CD4-positive, alpha-beta memory T cell (primary cell): ENCODE measurements at regions not wholly inside any gene's neighbourhood (a gene's known extent, or its start where the extent isn't known, plus 50 kb on each side); places are given as distances from the start of the nearest gene placed in this dataset.

Experiments used
- CTCF ChIA-PET: fragments of 350-600 bp; sonication (Branson Sonifier 250); formaldehyde crosslinking; loops from one replicate; lab custom pipeline; 2021; ENCODE audit warnings: inconsistent platforms; ENCODE audit not compliant: partially characterized antibody; lab: Charles Lee
- POLR2A ChIA-PET: fragments of 350-600 bp; sonication (Branson Sonifier 250); formaldehyde crosslinking; loops from one replicate; lab custom pipeline; 2021; ENCODE audit not compliant: partially characterized antibody; lab: Charles Lee
- DNase-seq, 5 donors: peaks; one replicate each; pipeline versions ENCODE4 v3.0.0 to v3.0.0-alpha.2; 2020 to 2022; ENCODE audit warnings: mixed read lengths in 1 of 5
- H3K27ac ChIP-seq: one replicate; pipeline ENCODE4 v1.7.0; 2013; ENCODE audit warnings: low read depth, low read length
- H3K27me3 ChIP-seq: 2 replicates; pipeline ENCODE4 v1.7.0; 2013; ENCODE audit warnings: mild to moderate bottlenecking, low read length, moderate library complexity; ENCODE audit not compliant: insufficient read depth
- H3K36me3 ChIP-seq: 2 replicates; pipeline ENCODE4 v1.7.0; 2013; ENCODE audit warnings: mild to moderate bottlenecking, low read length, moderate library complexity; ENCODE audit not compliant: insufficient read depth
- H3K4me1 ChIP-seq: 2 replicates; pipeline ENCODE4 v1.7.0; 2013; ENCODE audit warnings: mild to moderate bottlenecking, low read length, moderate library complexity; ENCODE audit not compliant: insufficient read depth
- H3K4me3 ChIP-seq, 2 donors: one replicate each; pipeline ENCODE4 v1.7.0; 2013; ENCODE audit warnings: low read length in 2 of 2, mild to moderate bottlenecking in 1 of 2
- H3K9me3 ChIP-seq, 2 donors: one replicate each; pipeline ENCODE4 v1.7.0; 2013; ENCODE audit warnings: low read length in 2 of 2, control low read depth in 1 of 2; ENCODE audit not compliant: control insufficient read depth in 1 of 2
- H3K27ac Mint-ChIP-seq, 7 donors: one replicate each; pipeline ENCODE4 v1.8.0; 2020 to 2021; ENCODE audit warnings: mixed read lengths in 7 of 7, mild to moderate bottlenecking in 6 of 7, inconsistent platforms in 3 of 7, moderate library complexity in 3 of 7
- H3K27me3 Mint-ChIP-seq, 2 donors: one replicate each; pipeline ENCODE4 v1.8.0; 2020 to 2021; ENCODE audit warnings: mixed read lengths in 2 of 2
- H3K36me3 Mint-ChIP-seq, 2 donors: one replicate each; pipeline ENCODE4 v1.8.0; 2020 to 2021; ENCODE audit warnings: mixed read lengths in 2 of 2, inconsistent platforms in 1 of 2, mild to moderate bottlenecking in 1 of 2
- H3K4me1 Mint-ChIP-seq, 4 donors: one replicate each; pipeline ENCODE4 v1.8.0; 2020 to 2021; ENCODE audit warnings: mixed read lengths in 4 of 4, mild to moderate bottlenecking in 1 of 4
- H3K4me3 Mint-ChIP-seq, 8 donors: one replicate each; pipeline ENCODE4 v1.8.0; 2020 to 2021; ENCODE audit warnings: mixed read lengths in 8 of 8, mild to moderate bottlenecking in 7 of 8, moderate library complexity in 6 of 8, inconsistent platforms in 3 of 8
- H3K9me3 Mint-ChIP-seq, 8 donors: one replicate each; pipeline ENCODE4 v1.8.0; 2020 to 2021; ENCODE audit warnings: mixed read lengths in 8 of 8, mild to moderate bottlenecking in 5 of 8, inconsistent platforms in 3 of 8, moderate library complexity in 1 of 8
- intact Hi-C: fragments of 100-400 bp; cut with micrococcal nuclease; formaldehyde crosslinking; loops from one replicate; pipeline ENCODE4 v1.15.1; 2023

- Histone ChIP-seq H3K27me3 (no peaks in the 10 kb centered on the region), H3K36me3 (no peaks in the 10 kb centered on the region), H3K9me3 (no peaks in the 10 kb centered on the region), H3K27ac (no peak overlapping the region), H3K4me1 (no peaks in the 10 kb centered on the region), H3K4me3 (no peak overlapping the region)
- peaks cover 0 to 4% (median 2%) of the 10 kb centered on the region in 8 donors for H3K9me3 Mint-ChIP-seq
- H3K36me3 Mint-ChIP-seq: no peaks in the 10 kb centered on the region
- H3K27ac Mint-ChIP-seq: no peak overlapping the region
- intact Hi-C loops: no loop called here
- no peaks in the 10 kb centered on the region for H3K4me1 Mint-ChIP-seq
- ChIA-PET CTCF (no interaction called here), POLR2A (no interaction called here)
- no peak for DNase-seq
- no peaks in the 10 kb centered on the region for H3K27me3 Mint-ChIP-seq
- H3K4me3 Mint-ChIP-seq: no peak overlapping the region
These were observed 239.6 kb upstream of the FAM47A start for GRCh38 chrX:34371754-34372153.

DNA sequence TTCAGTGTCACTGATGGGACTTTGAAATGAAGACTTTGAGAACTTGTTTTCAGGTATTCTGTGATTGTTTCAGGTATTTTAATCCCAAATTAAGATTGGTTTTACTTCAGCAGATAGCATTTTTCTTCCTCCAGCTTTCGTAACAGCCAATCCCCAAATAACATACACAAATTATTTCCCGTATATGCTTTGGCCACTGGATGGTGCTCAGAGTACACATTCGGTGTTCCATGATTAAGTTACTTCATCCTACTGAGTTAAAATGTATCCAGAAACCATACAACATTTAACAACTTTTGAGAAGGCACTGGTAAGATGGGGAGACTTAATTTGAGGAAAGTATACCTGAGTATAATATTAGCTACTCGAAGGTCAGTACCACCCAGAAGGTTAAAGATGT, 233.4 kb upstream of the FAM47A start:
- Mint-ChIP-seq H3K36me3 (no peaks in the 10 kb centered on the region), H3K9me3 (peaks cover 0 to 6% (median 0%) of the 10 kb centered on the region in 8 donors), H3K4me3 (no peak overlapping the region), H3K4me1 (no peaks in the 10 kb centered on the region), H3K27me3 (no peaks in the 10 kb centered on the region), H3K27ac (no peak overlapping the region)
- H3K9me3 ChIP-seq: no peaks in the 10 kb centered on the region
- ChIA-PET POLR2A (no interaction called here), CTCF (no interaction called here)
- H3K4me3 ChIP-seq: no peak overlapping the region
- H3K27ac ChIP-seq: no peak overlapping the region
- H3K27me3 ChIP-seq: no peaks in the 10 kb centered on the region
- no peak for DNase-seq
- intact Hi-C loops: no loop called here
- no peaks in the 10 kb centered on the region for H3K36me3 ChIP-seq
- H3K4me1 ChIP-seq: no peaks in the 10 kb centered on the region

GRCh38 chrX:34350561-34351335, 218.6 kb upstream of the FAM47A start:
- no peaks in the 10 kb centered on the region for H3K4me1 Mint-ChIP-seq
- Histone ChIP-seq H3K9me3 (no peaks in the 10 kb centered on the region), H3K4me1 (no peaks in the 10 kb centered on the region), H3K36me3 (no peaks in the 10 kb centered on the region), H3K27me3 (no peaks in the 10 kb centered on the region), H3K27ac (no peak overlapping the region), H3K4me3 (no peak overlapping the region)
- DNase-seq: no peak
- no peaks in the 10 kb centered on the region for H3K36me3 Mint-ChIP-seq
- POLR2A ChIA-PET: no interaction called here
- CTCF ChIA-PET: no interaction called here
- H3K9me3 Mint-ChIP-seq: peaks cover 0 to 9% (median 6%) of the 10 kb centered on the region in 8 donors
- no peak overlapping the region for H3K27ac Mint-ChIP-seq
- no peaks in the 10 kb centered on the region for H3K27me3 Mint-ChIP-seq
- intact Hi-C loops: no loop called here
- H3K4me3 Mint-ChIP-seq: no peak overlapping the region

- Mint-ChIP-seq H3K27ac (peak overlapping the region in 1 of 7 donors; percentile 8), H3K27me3 (no peaks in the 10 kb centered on the region), H3K4me3 (no peak overlapping the region), H3K9me3 (peaks cover 0 to 16% (median 6%) of the 10 kb centered on the region in 8 donors), H3K4me1 (no peaks in the 10 kb centered on the region), H3K36me3 (no peaks in the 10 kb centered on the region)
- Histone ChIP-seq H3K27ac (no peak overlapping the region), H3K4me1 (no peaks in the 10 kb centered on the region), H3K27me3 (no peaks in the 10 kb centered on the region), H3K4me3 (no peak overlapping the region), H3K9me3 (no peaks in the 10 kb centered on the region), H3K36me3 (no peaks in the 10 kb centered on the region)
- ChIA-PET CTCF (no interaction called here), POLR2A (no interaction called here)
- DNase-seq: no peak
- intact Hi-C loops: no loop called here
These were observed 210.9 kb upstream of the FAM47A start for GRCh38 chrX:34343001-34343400.

- H3K27ac Mint-ChIP-seq: no peak overlapping the region
- H3K27ac ChIP-seq: no peak overlapping the region
- CTCF ChIA-PET: no interaction called here
- no peaks in the 10 kb centered on the region for H3K9me3 ChIP-seq
- no peak overlapping the region for H3K4me3 Mint-ChIP-seq
- H3K4me1 ChIP-seq: no peaks in the 10 kb centered on the region
- no peaks in the 10 kb centered on the region for H3K36me3 Mint-ChIP-seq
- H3K36me3 ChIP-seq: no peaks in the 10 kb centered on the region
- no peaks in the 10 kb centered on the region for H3K27me3 ChIP-seq
- intact Hi-C loops: no loop called here
- H3K4me1 Mint-ChIP-seq: no peaks in the 10 kb centered on the region
- no peak for DNase-seq
- H3K4me3 ChIP-seq: no peak overlapping the region
- POLR2A ChIA-PET: no interaction called here
- H3K9me3 Mint-ChIP-seq: peaks cover 0 to 16% (median 7%) of the 10 kb centered on the region in 8 donors
- H3K27me3 Mint-ChIP-seq: no peaks in the 10 kb centered on the region
These were observed 209.7 kb upstream of the FAM47A start for GRCh38 chrX:34341814-34342213.

DNA sequence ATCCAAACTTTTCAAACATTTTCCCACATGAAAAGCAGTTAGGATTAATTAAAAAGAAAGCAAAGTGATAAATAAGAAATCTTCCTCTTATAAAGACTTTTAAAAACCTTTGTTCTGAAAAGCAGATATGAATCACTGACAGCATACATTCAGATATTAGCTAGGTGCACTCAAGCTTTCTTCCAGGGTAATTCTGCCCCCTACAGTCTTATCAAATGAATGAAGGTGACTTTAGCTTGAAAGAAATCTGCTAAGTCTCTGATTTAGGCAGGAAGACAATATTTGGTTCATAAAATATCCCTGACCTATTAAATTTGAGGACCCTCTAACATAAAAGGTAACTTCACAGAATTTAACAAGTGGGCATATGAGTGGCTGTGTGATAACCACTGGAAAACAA, 209.1 kb upstream of the FAM47A start:
- H3K4me3 Mint-ChIP-seq: no peak overlapping the region
- POLR2A ChIA-PET: no interaction called here
- peaks cover 0 to 15% (median 8%) of the 10 kb centered on the region in 8 donors for H3K9me3 Mint-ChIP-seq
- Histone ChIP-seq H3K27ac (no peak overlapping the region), H3K27me3 (no peaks in the 10 kb centered on the region), H3K4me3 (no peak overlapping the region), H3K4me1 (no peaks in the 10 kb centered on the region), H3K36me3 (no peaks in the 10 kb centered on the region), H3K9me3 (no peaks in the 10 kb centered on the region)
- H3K27me3 Mint-ChIP-seq: no peaks in the 10 kb centered on the region
- H3K4me1 Mint-ChIP-seq: no peaks in the 10 kb centered on the region
- H3K36me3 Mint-ChIP-seq: no peaks in the 10 kb centered on the region
- no peak overlapping the region for H3K27ac Mint-ChIP-seq
- intact Hi-C loops: no loop called here
- DNase-seq: no peak
- CTCF ChIA-PET: no interaction called here

- no peak overlapping the region for H3K27ac ChIP-seq
- no peaks in the 10 kb centered on the region for H3K36me3 ChIP-seq
- Mint-ChIP-seq H3K36me3 (no peaks in the 10 kb centered on the region), H3K9me3 (peaks cover 0 to 8% (median 4%) of the 10 kb centered on the region in 8 donors), H3K4me3 (no peak overlapping the region), H3K27ac (no peak overlapping the region), H3K4me1 (no peaks in the 10 kb centered on the region), H3K27me3 (no peaks in the 10 kb centered on the region)
- no peaks in the 10 kb centered on the region for H3K4me1 ChIP-seq
- no peaks in the 10 kb centered on the region for H3K27me3 ChIP-seq
- no peak overlapping the region for H3K4me3 ChIP-seq
- DNase-seq: no peak
- no peaks in the 10 kb centered on the region for H3K9me3 ChIP-seq
- ChIA-PET CTCF (no interaction called here), POLR2A (no interaction called here)
- intact Hi-C loops: no loop called here
These were observed 205.9 kb upstream of the FAM47A start for GRCh38 chrX:34338046-34338445.
